Keratinocyte (primary cell): ENCODE measurements at regions not wholly inside any gene's neighbourhood (a gene's known extent, or its start where the extent isn't known, plus 50 kb on each side); places are given as distances from the start of the nearest gene placed in this dataset.

ENCODE experiments used
- DNase-seq: peaks from one replicate; pipeline ENCODE4 v3.0.0-alpha.2; 2011; ENCODE audit warnings: low read depth, missing footprints, low spot score
- FAIRE-seq: peaks from 2 replicates; lab custom pipeline; 2011; peaks lifted over from hg19 to GRCh38; lab: Jason Lieb, UNC
- H2AFZ ChIP-seq: 2 replicates; pipeline ENCODE4 v1.6.0; 2012; ENCODE audit warnings: low read length, control low read depth, inconsistent platforms; ENCODE audit not compliant: control insufficient read depth
- H3K27ac ChIP-seq: 2 replicates; pipeline ENCODE4 v1.5.1; 2011; ENCODE audit warnings: low read length; ENCODE audit not compliant: control insufficient read depth, insufficient read depth
- H3K27me3 ChIP-seq: 3 replicates; pipeline ENCODE4 v1.6.0; 2011; ENCODE audit warnings: low read length; ENCODE audit not compliant: control insufficient read depth, insufficient read depth; ENCODE audit errors: extremely low read depth
- H3K36me3 ChIP-seq, 2 experiments: 2 replicates in 1 of 2; 3 replicates in 1 of 2; pipeline ENCODE4 v1.5.1; 2011; ENCODE audit warnings: low read length in 2 of 2, mild to moderate bottlenecking in 1 of 2; ENCODE audit not compliant: control insufficient read depth in 2 of 2, insufficient read depth in 2 of 2; ENCODE audit errors: extremely low read depth in 1 of 2
- H3K4me1 ChIP-seq: 3 replicates; pipeline ENCODE4 v1.5.1; 2011; ENCODE audit warnings: low read length; ENCODE audit not compliant: control insufficient read depth, insufficient read depth; ENCODE audit errors: extremely low read depth
- H3K4me2 ChIP-seq: 3 replicates; pipeline ENCODE4 v1.6.0; 2011; ENCODE audit warnings: low read depth, low read length; ENCODE audit not compliant: control insufficient read depth, insufficient read depth; ENCODE audit errors: extremely low read depth
- H3K4me3 ChIP-seq, 3 experiments: fragments of 200-600 bp in 1 of 3; sonication (generic) in 1 of 3; 2 replicates in 2 of 3; 3 replicates in 1 of 3; pipeline ENCODE4 v1.5.1; 2011 to 2016; ENCODE audit warnings: low read length in 3 of 3, mild to moderate bottlenecking in 3 of 3, control low read depth in 2 of 3, inconsistent platforms in 1 of 3, low read depth in 1 of 3, mixed read lengths in 1 of 3, mixed run types in 1 of 3, moderate library complexity in 1 of 3; ENCODE audit not compliant: control insufficient read depth in 2 of 3, insufficient read depth in 2 of 3; ENCODE audit errors: extremely low read depth in 1 of 3
- H3K79me2 ChIP-seq: 2 replicates; pipeline ENCODE4 v1.6.0; 2012; ENCODE audit warnings: low read length; ENCODE audit not compliant: control insufficient read depth, insufficient read depth
- H3K9ac ChIP-seq: 3 replicates; pipeline ENCODE4 v1.6.0; 2011; ENCODE audit warnings: low read length; ENCODE audit not compliant: control insufficient read depth, insufficient read depth; ENCODE audit errors: extremely low read depth
- H3K9me1 ChIP-seq: 3 replicates; pipeline ENCODE4 v1.6.0; 2011; ENCODE audit warnings: low read length; ENCODE audit not compliant: control insufficient read depth, insufficient read depth; ENCODE audit errors: extremely low read depth
- H3K9me3 ChIP-seq: 2 replicates; pipeline ENCODE4 v1.5.1; 2012; ENCODE audit warnings: low read depth, low read length; ENCODE audit not compliant: control insufficient read depth
- H4K20me1 ChIP-seq: 3 replicates; pipeline ENCODE4 v1.6.0; 2011; ENCODE audit warnings: low read length; ENCODE audit not compliant: control insufficient read depth, insufficient read depth; ENCODE audit errors: extremely low read depth
- EZH2 ChIP-seq: IDR thresholded peaks from one replicate; pipeline ENCODE4 v1.6.1; 2012; ENCODE audit warnings: inconsistent platforms, mild to moderate bottlenecking, low read length, moderate library complexity
- dilution Hi-C: fragments of 300-500 bp; cut with MboI; formaldehyde crosslinking; loops from one replicate; pipeline ENCODE4 v1.7.0; 2020; ENCODE audit warnings: low sequenced_read_pairs; ENCODE audit not compliant: extremely low pct_ligation_motif_present
- TF ChIP-seq, protein P1 (sequence below), 3 experiments: IDR thresholded peaks in 1 of 3; conservative IDR thresholded peaks in 1 of 3; optimal IDR thresholded peaks in 1 of 3; 2 replicates in 2 of 3; 3 replicates in 1 of 3; pipeline versions ENCODE3 to v1.5.1; 2011; ENCODE audit warnings: low read length in 3 of 3, mild to moderate bottlenecking in 3 of 3, moderate library complexity in 2 of 3, control low read depth in 1 of 3, inconsistent platforms in 1 of 3; ENCODE audit not compliant: insufficient read depth in 2 of 3; ENCODE audit errors: extremely low read depth in 1 of 3

DNA sequence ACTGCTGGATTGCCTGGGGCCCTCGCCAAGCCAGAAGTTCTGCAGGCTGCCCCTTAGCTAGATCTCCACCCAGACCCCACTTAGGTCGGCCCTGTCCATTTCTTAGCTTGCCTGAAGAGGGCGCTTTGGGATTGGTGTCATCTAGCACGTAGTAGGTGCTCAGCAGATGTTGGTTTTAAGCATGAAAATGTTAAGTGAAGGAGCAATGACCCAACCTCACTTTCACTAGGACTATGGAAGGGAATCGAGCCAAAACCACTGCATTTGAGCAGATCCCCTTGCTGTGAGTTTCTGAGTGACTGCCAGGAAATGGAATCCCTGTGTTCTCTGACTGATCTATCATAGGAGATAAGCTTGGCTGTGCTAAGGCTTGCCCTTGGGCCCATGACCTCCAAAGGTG, 131.7 kb upstream of the EEPD1 start:
- Histone ChIP-seq H3K27ac (no peak overlapping the region), H4K20me1 (no peaks in the 10 kb centered on the region), H3K4me1 (no peaks in the 10 kb centered on the region), H3K9ac (no peak overlapping the region), H3K4me3 (no peak overlapping the region), H3K9me3 (no peaks in the 10 kb centered on the region), H3K4me2 (no peak overlapping the region), H3K36me3 (no peaks in the 10 kb centered on the region), H3K27me3 (no peaks in the 10 kb centered on the region), H3K79me2 (no peaks in the 10 kb centered on the region), H3K9me1 (no peaks in the 10 kb centered on the region), H2AFZ (no peak overlapping the region)
- no peak for FAIRE-seq
- no peak for DNase-seq
- TF ChIP-seq EZH2, result no peak
- TF ChIP-seq, protein P1, sequence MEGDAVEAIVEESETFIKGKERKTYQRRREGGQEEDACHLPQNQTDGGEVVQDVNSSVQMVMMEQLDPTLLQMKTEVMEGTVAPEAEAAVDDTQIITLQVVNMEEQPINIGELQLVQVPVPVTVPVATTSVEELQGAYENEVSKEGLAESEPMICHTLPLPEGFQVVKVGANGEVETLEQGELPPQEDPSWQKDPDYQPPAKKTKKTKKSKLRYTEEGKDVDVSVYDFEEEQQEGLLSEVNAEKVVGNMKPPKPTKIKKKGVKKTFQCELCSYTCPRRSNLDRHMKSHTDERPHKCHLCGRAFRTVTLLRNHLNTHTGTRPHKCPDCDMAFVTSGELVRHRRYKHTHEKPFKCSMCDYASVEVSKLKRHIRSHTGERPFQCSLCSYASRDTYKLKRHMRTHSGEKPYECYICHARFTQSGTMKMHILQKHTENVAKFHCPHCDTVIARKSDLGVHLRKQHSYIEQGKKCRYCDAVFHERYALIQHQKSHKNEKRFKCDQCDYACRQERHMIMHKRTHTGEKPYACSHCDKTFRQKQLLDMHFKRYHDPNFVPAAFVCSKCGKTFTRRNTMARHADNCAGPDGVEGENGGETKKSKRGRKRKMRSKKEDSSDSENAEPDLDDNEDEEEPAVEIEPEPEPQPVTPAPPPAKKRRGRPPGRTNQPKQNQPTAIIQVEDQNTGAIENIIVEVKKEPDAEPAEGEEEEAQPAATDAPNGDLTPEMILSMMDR (optimal IDR thresholded peaks at IDR 0.05 in 1 of 3, IDR thresholded peaks at IDR 0.05 in 1 of 3, conservative IDR thresholded peaks at IDR 0.05 in 1 of 3; ENCODE audit: extremely low read depth in 1 of 3, insufficient read depth in 2 of 3, low read length in 3 of 3), result peak; percentile 47 to 70 (median 49)
- dilution Hi-C loops, result no loop called here

DNA sequence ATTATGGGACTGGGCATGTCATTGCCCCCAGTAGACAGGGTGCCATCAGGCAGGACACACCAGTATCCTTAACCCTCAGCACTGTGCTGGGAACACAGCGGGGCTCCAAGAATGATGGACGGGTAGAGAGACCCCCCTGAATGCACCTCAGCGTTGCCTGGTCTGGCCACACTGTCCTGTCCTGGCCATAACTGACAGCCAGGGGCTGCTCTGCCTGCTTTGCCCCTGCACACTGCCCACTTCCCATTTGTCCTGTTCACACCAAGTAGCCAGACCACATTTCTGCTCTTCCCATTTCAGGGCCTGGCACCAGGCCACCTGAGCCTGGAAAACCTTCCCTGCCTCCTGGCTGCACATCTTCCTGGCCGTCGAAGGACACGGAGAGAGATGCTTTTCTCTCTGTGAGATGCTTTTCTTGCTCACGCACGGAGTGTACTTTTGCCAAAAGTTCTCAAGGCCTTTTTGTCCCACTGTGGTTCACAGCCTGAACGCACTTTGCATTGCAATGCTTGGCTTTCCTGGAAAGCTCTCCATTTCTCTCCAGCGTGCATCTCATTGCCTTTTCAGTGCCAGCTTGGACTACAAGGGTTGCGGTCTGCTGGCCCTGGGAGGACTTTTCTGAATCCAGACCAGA, 131.0 kb upstream of the EEPD1 start:
- FAIRE-seq (no peak), DNase-seq (no peak)
- dilution Hi-C loops, result no loop called here
- no peaks in the 10 kb centered on the region for H3K9me3 ChIP-seq
- no peaks in the 10 kb centered on the region for H3K4me1 ChIP-seq
- no peak overlapping the region for H3K9ac ChIP-seq
- H3K4me2 ChIP-seq, result no peak overlapping the region
- no peaks in the 10 kb centered on the region for H3K36me3 ChIP-seq
- H3K27ac ChIP-seq, result no peak overlapping the region
- H2AFZ ChIP-seq, result no peak overlapping the region
- TF ChIP-seq, protein P1 (optimal IDR thresholded peaks at IDR 0.05 in 1 of 3, IDR thresholded peaks at IDR 0.05 in 1 of 3, conservative IDR thresholded peaks at IDR 0.05 in 1 of 3; ENCODE audit: extremely low read depth in 1 of 3, insufficient read depth in 2 of 3, low read length in 3 of 3), result no peak
- no peak for TF ChIP-seq EZH2
- no peaks in the 10 kb centered on the region for H4K20me1 ChIP-seq
- no peaks in the 10 kb centered on the region for H3K79me2 ChIP-seq
- H3K4me3 ChIP-seq, result no peak overlapping the region
- H3K27me3 ChIP-seq, result no peaks in the 10 kb centered on the region
- no peaks in the 10 kb centered on the region for H3K9me1 ChIP-seq
